HG03159 (cell line): ENCODE measurements at regions not wholly inside any gene's neighbourhood (a gene's known extent, or its start where the extent isn't known, plus 50 kb on each side); places are given as distances from the start of the nearest gene placed in this dataset.

Experiments
- ATAC-seq: cut with Tn5 transposase; IDR thresholded peaks from one replicate; pipeline ENCODE4 v1.9.1; 2021; ENCODE audit warnings: mild to moderate bottlenecking, moderate library complexity; ENCODE audit not compliant: unreplicated experiment

GRCh38 chr16:16865374-16865773 lies 486.4 kb downstream of the NPIPA7 start:
- ATAC-seq, result no peak

- no peak for ATAC-seq
Measured at GRCh38 chr16:16867973-16868372, 489.0 kb downstream of the NPIPA7 start.

- ATAC-seq, result no peak
Measured at GRCh38 chr16:16868727-16869126, 489.8 kb downstream of the NPIPA7 start.

- no peak for ATAC-seq
Measured at GRCh38 chr16:16869746-16870145, 490.8 kb downstream of the NPIPA7 start.

GRCh38 chr16:16871196-16871595 lies 492.3 kb downstream of the NPIPA7 start:
- ATAC-seq, result no peak

- no peak for ATAC-seq
Measured at GRCh38 chr16:16877061-16877460, 498.1 kb downstream of the NPIPA7 start.

GRCh38 chr16:16879567-16880251 lies 500.8 kb downstream of the NPIPA7 start:
- ATAC-seq, result no peak

GRCh38 chr16:16881814-16882213 lies 502.9 kb downstream of the NPIPA7 start:
- ATAC-seq, result no peak

- ATAC-seq, result no peak
Measured at GRCh38 chr16:16882766-16883165, 503.8 kb downstream of the NPIPA7 start.

- ATAC-seq, result no peak
Measured at GRCh38 chr16:16884451-16884850, 505.5 kb downstream of the NPIPA7 start.

- no peak for ATAC-seq
Measured at GRCh38 chr16:16887193-16887592, 508.3 kb downstream of the NPIPA7 start.

- ATAC-seq, result no peak
Measured at GRCh38 chr16:16890964-16891363, 512.0 kb downstream of the NPIPA7 start.

- ATAC-seq, result no peak
Measured at GRCh38 chr16:16904601-16905000, 525.7 kb downstream of the NPIPA7 start.

GRCh38 chr16:16905850-16906249 lies 526.9 kb downstream of the NPIPA7 start:
- ATAC-seq, result no peak

- no peak for ATAC-seq
Measured at GRCh38 chr16:16907089-16907488, 528.1 kb downstream of the NPIPA7 start.

GRCh38 chr16:16908077-16908476 lies 529.1 kb downstream of the NPIPA7 start:
- ATAC-seq, result no peak

- ATAC-seq, result no peak
Measured at GRCh38 chr16:16909126-16909525, 530.2 kb downstream of the NPIPA7 start.

- no peak for ATAC-seq
Measured at GRCh38 chr16:16910666-16911065, 531.7 kb downstream of the NPIPA7 start.

GRCh38 chr16:16915771-16916170 lies 536.8 kb downstream of the NPIPA7 start:
- ATAC-seq, result no peak

- ATAC-seq, result no peak
Measured at GRCh38 chr16:16917191-16917785, 538.3 kb downstream of the NPIPA7 start.

- no peak for ATAC-seq
Measured at GRCh38 chr16:16923479-16923878, 544.5 kb downstream of the NPIPA7 start.

- no peak for ATAC-seq
Measured at GRCh38 chr16:16924613-16925012, 545.7 kb downstream of the NPIPA7 start.

- no peak for ATAC-seq
Measured at GRCh38 chr16:16925432-16925831, 545.3 kb downstream of the XYLT1 start.
